Heart left ventricle (tissue), 13 donors: ENCODE measurements at regions not wholly inside any gene's neighbourhood (a gene's known extent, or its start where the extent isn't known, plus 50 kb on each side); places are given as distances from the start of the nearest gene placed in this dataset.

Source experiments
- CTCF ChIP-seq, 12 donors: fragments of 200-600 bp; sonication (generic) in 4 of 12; IDR thresholded peaks; one replicate each; pipeline versions ENCODE4 v1.5.0 to v1.8.0; 2018 to 2022; ENCODE audit warnings: antibody characterized with exemption in 12 of 12, mild to moderate bottlenecking in 5 of 12
- POLR2A ChIP-seq, 2 donors: fragments of 450-650 bp; IDR thresholded peaks; one replicate each; pipeline ENCODE4 v1.6.1; 2017; ENCODE audit warnings: antibody characterized with exemption in 2 of 2, mild to moderate bottlenecking in 2 of 2, moderate library complexity in 2 of 2
- donor health status: ischemic (EF 13 %, LVEDD 7.1; RV severe dilation, severe dysfunction).
- donor health status: DM: no; HTN: yes; CAD: no.
- donor health status: DM: no; HTN: no; CAD: no.
- donor health status: ischemic (EF 25% LVEDD 6.9; RV normal size, moderate dysfunction).
- donor health status: ischemic (EF 25% LVEDD 5.7; RV mildly dilated, moderate dysfunction).
- donor health status: ischemic (EF 35%, LVEDD 5.7; RV mildly dilated, moderate dysfunction).
- donor health status: nonischemic (EF 11% LVEDD 7.7; RV severe dilation, severe dysfunction).
- donor health status: DM: yes; HTN: yes; CAD: no.
- donor health status: PGD.
- donor health status: ischemic (EF 29% LVEDD 5.4; RV normal size, mild dysfunction).
- donor health status: nonischemic (EF 23%, LVEDD 6.1; RV moderate dilation, normal function).

- TF ChIP-seq CTCF (IDR thresholded peaks at IDR 0.05) (no peak), POLR2A (IDR thresholded peaks at IDR 0.05) (no peak)
These were observed 1786.6 kb downstream of the PLA2G4A start for GRCh38 chr1:188615321-188615720.
